ENCODE measurements at regions not wholly inside any gene's neighbourhood (a gene's known extent, or its start where the extent isn't known, plus 50 kb on each side); places are given as distances from the start of the nearest gene placed in this dataset.

DNA sequence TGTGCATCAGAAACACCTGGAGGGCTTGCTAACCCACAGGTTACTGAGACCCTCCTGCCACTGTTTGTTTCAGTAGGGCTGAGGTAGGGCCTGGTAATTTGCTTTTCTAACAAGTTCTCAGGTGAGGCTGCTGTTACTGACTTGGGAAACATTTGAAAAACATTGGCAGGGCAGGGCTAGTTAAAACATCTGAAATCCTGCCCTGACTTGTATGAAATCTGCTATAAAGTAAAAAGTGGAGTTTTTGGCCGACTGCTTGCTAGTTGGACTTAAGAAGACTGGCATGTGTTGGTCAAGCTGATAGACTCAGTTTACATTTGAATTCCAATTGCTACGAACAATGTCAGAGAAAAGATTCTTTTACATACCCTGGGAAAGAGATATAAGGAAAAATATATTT, 111.6 kb upstream of the DLX2 start:
- H3K27ac ChIP-seq (ENCODE audit: low read depth, low read length): no peak overlapping the region
- no peak overlapping the region for H3K4ac ChIP-seq (replicated peaks; ENCODE audit: insufficient read length, low read depth, low read length)
- H3K23ac ChIP-seq (ENCODE audit: insufficient read length): no peak overlapping the region
- H4K91ac ChIP-seq (replicated peaks; ENCODE audit: insufficient read length, low read length): no peak overlapping the region
- no peak for FAIRE-seq
- no peaks in the 10 kb centered on the region for H3K36me3 ChIP-seq (ENCODE audit: control insufficient read depth in 2 of 4, insufficient read depth in 4 of 4, low read length in 3 of 4)
- H3K9ac ChIP-seq (replicated peaks in 1 of 4; ENCODE audit: extremely low read depth in 1 of 4, low read depth in 3 of 4, low read length in 3 of 4): no peak overlapping the region
- H2AK5ac ChIP-seq (ENCODE audit: low read depth, low read length): no peak overlapping the region
- no peaks in the 10 kb centered on the region for H3K23me2 ChIP-seq (ENCODE audit: low read depth, low read length)
- H3K4me3 ChIP-seq (ENCODE audit: extremely low read depth in 1 of 4, insufficient read depth in 2 of 4, low read depth in 3 of 4, low read length in 4 of 4): no peak overlapping the region
- no peaks in the 10 kb centered on the region for H3K79me2 ChIP-seq (ENCODE audit: control insufficient read depth in 1 of 2, insufficient read depth in 2 of 2, low read length in 2 of 2)
- H2BK120ac ChIP-seq (replicated peaks; ENCODE audit: low read depth, low read length): no peak overlapping the region
- H3K14ac ChIP-seq (ENCODE audit: insufficient read length): no peak overlapping the region
- ChIA-PET CTCF (ENCODE audit: partially characterized antibody) (interaction anchor here (2.4 kb wide), 1 partner anchor 248 kb away, joined by 5 read pairs; no protein-coding TSS in a partner anchor), POLR2A (ENCODE audit: partially characterized antibody) (interaction anchor here (1.9 kb wide), 1 partner anchor 213 kb away, joined by 4 read pairs; the partner anchor contains the start of gene ITGA6)
- no peak overlapping the region for H2BK20ac ChIP-seq (ENCODE audit: low read length)
- no peak overlapping the region for H2BK15ac ChIP-seq (ENCODE audit: low read length)
- H3K18ac ChIP-seq (ENCODE audit: extremely low read depth, low read length): no peak overlapping the region; the same call in 1 of the 2 replicates
- H3K27me3 ChIP-seq (replicated peaks in 1 of 4; ENCODE audit: control insufficient read depth in 3 of 4, extremely low read depth in 1 of 4, insufficient read depth in 3 of 4, low read length in 3 of 4): no peaks in the 10 kb centered on the region
- no peak overlapping the region for H2BK12ac ChIP-seq (ENCODE audit: low read depth, low read length)
- no peak overlapping the region for H3K56ac ChIP-seq (replicated peaks; ENCODE audit: insufficient read length, low read depth, low read length)
- no peak overlapping the region for H3K4me2 ChIP-seq (ENCODE audit: insufficient read depth in 1 of 2, low read depth in 2 of 2, low read length in 2 of 2)
- WGBS, 2 experiments (ENCODE audit: extremely low coverage in 1 of 2, insufficient coverage in 1 of 2, insufficient read length in 1 of 2, insufficient replicate concordance in 2 of 2, low coverage in 1 of 2, low lambda C conversion rate in 2 of 2, missing lambda C conversion rate in 1 of 2): 97% methylated on average over 2 of the region's 2 CpGs; no CpG with 5 or more reads in 1 of the 2 experiments
- H3K4me1 ChIP-seq (replicated peaks in 1 of 4; ENCODE audit: control insufficient read depth in 3 of 4, insufficient read depth in 4 of 4, low read length in 3 of 4): peaks cover 0 to 4% (median 2%) of the 10 kb centered on the region in 4 experiments; a peak in 3 of 7 replicates
- H4K8ac ChIP-seq (ENCODE audit: extremely low read depth, insufficient read depth, low read length): no peak overlapping the region
- no peak overlapping the region for H4K5ac ChIP-seq (ENCODE audit: insufficient read length, low read depth, low read length)
- H3K79me1 ChIP-seq (ENCODE audit: low read depth, low read length): no peaks in the 10 kb centered on the region
- DNase-seq (ENCODE audit: low read depth in 1 of 2, low spot score in 2 of 2): no peak
- H2AFZ ChIP-seq (ENCODE audit: low read length): no peak overlapping the region
- H2BK5ac ChIP-seq (ENCODE audit: low read depth, low read length): no peak overlapping the region
- no peaks in the 10 kb centered on the region for H3K9me3 ChIP-seq (ENCODE audit: insufficient read depth in 2 of 2, low read depth in 1 of 2, low read length in 1 of 2)
- no peaks in the 10 kb centered on the region for H4K20me1 ChIP-seq (replicated peaks in 1 of 2; ENCODE audit: control insufficient read depth in 1 of 2, insufficient read depth in 2 of 2, low read length in 2 of 2)
- TF ChIP-seq CBX5 (IDR thresholded peaks at IDR 0.05; ENCODE audit: low read depth, low read length) (no peak), SP1 (IDR thresholded peaks at IDR 0.05; ENCODE audit: low read depth, low read length) (no peak), EGR1 (IDR thresholded peaks at IDR 0.05; ENCODE audit: borderline replicate concordance, low read depth, low read length) (no peak), EZH2 (IDR thresholded peaks at IDR 0.05; ENCODE audit: low read depth, low read length, severe bottlenecking) (no peak), CBX8 (IDR thresholded peaks at IDR 0.05; ENCODE audit: borderline replicate concordance, low read depth, low read length) (no peak), HDAC6 (IDR thresholded peaks at IDR 0.05; ENCODE audit: low read depth, low read length) (no peak), NRF1 (IDR thresholded peaks at IDR 0.05; ENCODE audit: low read depth, low read length) (no peak), TAF1 (IDR thresholded peaks at IDR 0.05; ENCODE audit: low read depth, low read length) (no peak), RNF2 (IDR thresholded peaks at IDR 0.05; ENCODE audit: borderline replicate concordance, low read depth, low read length, missing control alignments, poor library complexity, severe bottlenecking) (no peak)
- TF ChIP-seq, protein P1, sequence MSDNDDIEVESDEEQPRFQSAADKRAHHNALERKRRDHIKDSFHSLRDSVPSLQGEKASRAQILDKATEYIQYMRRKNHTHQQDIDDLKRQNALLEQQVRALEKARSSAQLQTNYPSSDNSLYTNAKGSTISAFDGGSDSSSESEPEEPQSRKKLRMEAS (IDR thresholded peaks at IDR 0.05): no peak
